ENCODE measurements at regions not wholly inside any gene's neighbourhood (a gene's known extent, or its start where the extent isn't known, plus 50 kb on each side); places are given as distances from the start of the nearest gene placed in this dataset.

DNA sequence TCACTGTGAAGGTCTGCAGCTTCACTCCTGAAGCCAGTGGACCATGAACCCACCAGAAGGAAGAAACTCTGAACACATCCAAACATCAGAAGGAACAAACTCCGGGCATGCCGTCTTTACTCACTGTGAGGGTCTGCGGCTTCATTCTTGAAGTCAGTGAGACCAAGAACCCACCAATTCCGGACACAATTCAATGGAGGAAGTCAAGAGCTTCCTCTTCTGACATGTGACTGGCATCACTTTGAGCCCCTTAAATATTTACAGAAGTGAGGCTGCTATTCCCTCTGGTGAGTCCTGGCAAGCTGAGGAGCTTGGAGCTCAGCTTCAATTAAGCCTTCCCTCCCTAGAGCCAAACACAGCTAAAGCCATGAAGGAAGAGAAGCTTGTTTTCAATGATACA is 103.5 kb upstream of the SRD5A3 start:
- TF ChIP-seq, protein P1, sequence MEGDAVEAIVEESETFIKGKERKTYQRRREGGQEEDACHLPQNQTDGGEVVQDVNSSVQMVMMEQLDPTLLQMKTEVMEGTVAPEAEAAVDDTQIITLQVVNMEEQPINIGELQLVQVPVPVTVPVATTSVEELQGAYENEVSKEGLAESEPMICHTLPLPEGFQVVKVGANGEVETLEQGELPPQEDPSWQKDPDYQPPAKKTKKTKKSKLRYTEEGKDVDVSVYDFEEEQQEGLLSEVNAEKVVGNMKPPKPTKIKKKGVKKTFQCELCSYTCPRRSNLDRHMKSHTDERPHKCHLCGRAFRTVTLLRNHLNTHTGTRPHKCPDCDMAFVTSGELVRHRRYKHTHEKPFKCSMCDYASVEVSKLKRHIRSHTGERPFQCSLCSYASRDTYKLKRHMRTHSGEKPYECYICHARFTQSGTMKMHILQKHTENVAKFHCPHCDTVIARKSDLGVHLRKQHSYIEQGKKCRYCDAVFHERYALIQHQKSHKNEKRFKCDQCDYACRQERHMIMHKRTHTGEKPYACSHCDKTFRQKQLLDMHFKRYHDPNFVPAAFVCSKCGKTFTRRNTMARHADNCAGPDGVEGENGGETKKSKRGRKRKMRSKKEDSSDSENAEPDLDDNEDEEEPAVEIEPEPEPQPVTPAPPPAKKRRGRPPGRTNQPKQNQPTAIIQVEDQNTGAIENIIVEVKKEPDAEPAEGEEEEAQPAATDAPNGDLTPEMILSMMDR (IDR thresholded peaks at IDR 0.05; ENCODE audit: insufficient read depth, low read depth, low read length) = no peak
- TF ChIP-seq EZH2 (IDR thresholded peaks at IDR 0.05; ENCODE audit: insufficient read depth, low read length) = no peak

Measured in astrocyte (in vitro differentiated cells and primary cell).